VCaP (cell line): ENCODE measurements at regions not wholly inside any gene's neighbourhood (a gene's known extent, or its start where the extent isn't known, plus 50 kb on each side); places are given as distances from the start of the nearest gene placed in this dataset.

Experiments
- H3K27ac ChIP-seq: fragments of 450-650 bp; 2 replicates; pipeline ENCODE4 v1.5.1; 2017
- TF ChIP-seq, protein P1 (sequence below): fragments of 450-650 bp; conservative IDR thresholded peaks from 2 replicates; pipeline ENCODE4 v1.5.1; 2017; ENCODE audit warnings: mild to moderate bottlenecking, moderate library complexity

DNA sequence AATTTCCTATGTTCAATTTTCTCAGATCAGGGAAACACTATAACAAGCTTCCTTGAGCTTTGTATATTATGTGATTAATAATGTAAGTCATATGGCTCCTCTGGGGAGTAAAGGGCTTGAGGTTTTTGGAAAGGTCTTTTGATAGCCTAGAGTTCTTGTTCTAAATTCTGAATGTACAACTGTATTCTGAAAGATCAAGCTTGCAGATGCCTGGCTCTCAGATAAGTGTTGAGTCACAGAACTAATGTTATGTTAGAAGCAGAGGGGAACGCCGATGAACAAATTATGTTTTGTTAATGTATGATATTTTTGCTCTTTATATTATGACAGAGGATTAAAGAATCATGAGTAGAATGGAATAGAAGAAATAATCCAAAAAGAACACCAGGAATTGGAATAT is 170.1 kb downstream of the RPRM start:
- TF ChIP-seq, protein P1, sequence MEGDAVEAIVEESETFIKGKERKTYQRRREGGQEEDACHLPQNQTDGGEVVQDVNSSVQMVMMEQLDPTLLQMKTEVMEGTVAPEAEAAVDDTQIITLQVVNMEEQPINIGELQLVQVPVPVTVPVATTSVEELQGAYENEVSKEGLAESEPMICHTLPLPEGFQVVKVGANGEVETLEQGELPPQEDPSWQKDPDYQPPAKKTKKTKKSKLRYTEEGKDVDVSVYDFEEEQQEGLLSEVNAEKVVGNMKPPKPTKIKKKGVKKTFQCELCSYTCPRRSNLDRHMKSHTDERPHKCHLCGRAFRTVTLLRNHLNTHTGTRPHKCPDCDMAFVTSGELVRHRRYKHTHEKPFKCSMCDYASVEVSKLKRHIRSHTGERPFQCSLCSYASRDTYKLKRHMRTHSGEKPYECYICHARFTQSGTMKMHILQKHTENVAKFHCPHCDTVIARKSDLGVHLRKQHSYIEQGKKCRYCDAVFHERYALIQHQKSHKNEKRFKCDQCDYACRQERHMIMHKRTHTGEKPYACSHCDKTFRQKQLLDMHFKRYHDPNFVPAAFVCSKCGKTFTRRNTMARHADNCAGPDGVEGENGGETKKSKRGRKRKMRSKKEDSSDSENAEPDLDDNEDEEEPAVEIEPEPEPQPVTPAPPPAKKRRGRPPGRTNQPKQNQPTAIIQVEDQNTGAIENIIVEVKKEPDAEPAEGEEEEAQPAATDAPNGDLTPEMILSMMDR, result no peak
- no peak overlapping the region for H3K27ac ChIP-seq

DNA sequence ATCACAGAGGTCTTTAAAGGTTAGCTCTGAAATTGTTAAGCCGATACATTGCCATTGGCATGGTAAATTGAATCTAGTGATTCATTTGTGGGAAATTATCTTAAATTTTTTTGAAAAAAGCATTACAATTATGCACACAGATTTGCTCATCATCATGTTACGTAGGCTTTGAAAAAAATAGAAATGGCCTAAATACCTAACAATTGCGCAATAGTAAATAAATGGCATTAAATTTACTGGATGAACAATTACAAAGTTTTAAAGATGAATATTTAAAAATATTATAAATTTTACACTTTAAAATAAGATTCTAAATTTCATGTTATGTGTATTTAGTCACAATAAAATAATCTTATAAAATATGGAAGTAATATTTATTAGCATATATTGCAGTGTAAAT is 171.3 kb downstream of the RPRM start:
- no peak overlapping the region for H3K27ac ChIP-seq
- TF ChIP-seq, protein P1, result no peak

DNA sequence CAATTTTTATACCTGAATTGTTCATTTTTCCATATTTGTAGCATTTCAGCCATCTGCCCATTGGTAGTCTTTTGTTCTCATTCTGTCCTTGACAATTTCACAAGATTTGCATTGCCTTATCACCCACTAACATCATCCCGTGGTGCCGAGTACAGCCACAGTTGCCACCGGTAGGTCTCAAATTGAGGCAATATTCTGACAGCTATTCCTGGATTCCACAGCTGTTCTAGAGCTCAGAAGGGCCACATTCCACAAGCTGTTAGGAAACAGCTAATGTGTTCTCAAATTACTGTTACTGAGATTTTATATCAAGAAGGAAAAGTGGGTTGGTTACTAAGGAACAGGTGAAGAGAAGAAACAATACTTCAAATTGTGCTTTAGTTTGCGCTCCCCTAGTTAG is 178.8 kb downstream of the RPRM start:
- H3K27ac ChIP-seq, result no peak overlapping the region
- TF ChIP-seq, protein P1, result no peak

DNA sequence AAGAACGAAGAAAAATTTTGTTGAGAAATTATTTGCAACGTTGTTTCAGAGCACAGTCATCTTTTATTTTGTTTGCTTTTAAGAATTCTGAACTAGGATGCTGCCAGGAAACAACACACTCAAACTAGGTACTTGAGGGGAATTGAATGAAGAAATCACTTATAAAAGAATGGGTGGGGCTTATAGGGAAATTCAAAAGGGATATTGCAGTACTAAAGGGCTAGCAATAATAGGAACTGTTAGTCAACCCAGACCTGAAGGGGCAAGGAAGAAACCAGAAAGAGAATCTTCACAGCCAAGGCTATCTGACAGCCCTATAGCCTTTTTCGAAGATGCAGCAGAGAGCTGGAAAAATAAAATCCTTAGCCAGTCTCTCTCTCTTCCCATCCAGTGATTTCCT is 179.3 kb downstream of the RPRM start:
- no peak overlapping the region for H3K27ac ChIP-seq
- TF ChIP-seq, protein P1, result no peak

DNA sequence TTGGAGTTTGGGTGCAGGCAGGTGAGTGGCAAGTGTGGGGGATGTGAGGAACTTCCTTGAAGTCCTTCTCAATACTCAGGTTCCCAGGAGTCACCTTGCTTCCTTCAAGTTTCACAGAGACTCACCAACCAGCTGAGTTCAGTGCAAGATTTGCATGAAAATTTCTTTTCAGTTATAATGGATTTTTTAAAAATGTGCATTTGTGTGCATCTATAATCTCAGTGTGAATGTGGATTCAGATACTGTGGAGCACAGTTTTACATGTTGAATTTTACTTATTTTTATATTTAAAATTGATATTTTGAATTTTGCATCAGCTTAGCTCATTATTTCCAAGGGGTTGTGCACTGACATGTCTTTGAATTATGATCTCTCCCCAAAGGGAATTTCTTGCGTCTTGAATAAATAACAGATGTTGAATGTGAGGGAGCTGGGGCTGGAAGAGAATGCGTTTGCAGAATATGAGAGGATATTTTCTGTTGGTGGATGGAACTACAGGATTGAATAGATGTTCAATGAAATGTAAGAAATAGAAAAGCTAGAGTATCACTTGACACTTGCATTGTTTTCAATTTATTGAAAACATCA is 184.3 kb downstream of the RPRM start:
- TF ChIP-seq, protein P1, result no peak

DNA sequence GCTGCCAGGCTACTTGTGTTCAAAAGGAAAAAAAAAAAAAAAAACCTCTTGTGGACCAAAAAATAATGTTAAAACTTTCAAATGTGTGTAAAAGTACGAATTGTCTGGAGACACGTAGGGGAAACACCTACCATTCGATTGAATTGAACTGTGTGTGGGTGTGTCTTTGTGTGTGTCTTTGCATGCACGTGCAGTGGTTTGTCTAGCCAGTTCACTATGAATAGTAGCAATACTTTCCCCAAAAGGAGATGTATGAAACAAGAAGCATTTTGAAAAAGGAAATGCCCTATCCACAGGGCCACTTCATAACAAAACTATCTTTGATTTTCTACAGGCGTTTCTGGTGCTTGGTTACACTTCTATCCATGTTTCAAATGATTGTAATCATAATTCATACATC is 186.8 kb downstream of the RPRM start:
- TF ChIP-seq, protein P1, result no peak

More for the DNA sequence above, 184.3 kb downstream of the RPRM start:
- H3K27ac ChIP-seq, result no peak overlapping the region

DNA sequence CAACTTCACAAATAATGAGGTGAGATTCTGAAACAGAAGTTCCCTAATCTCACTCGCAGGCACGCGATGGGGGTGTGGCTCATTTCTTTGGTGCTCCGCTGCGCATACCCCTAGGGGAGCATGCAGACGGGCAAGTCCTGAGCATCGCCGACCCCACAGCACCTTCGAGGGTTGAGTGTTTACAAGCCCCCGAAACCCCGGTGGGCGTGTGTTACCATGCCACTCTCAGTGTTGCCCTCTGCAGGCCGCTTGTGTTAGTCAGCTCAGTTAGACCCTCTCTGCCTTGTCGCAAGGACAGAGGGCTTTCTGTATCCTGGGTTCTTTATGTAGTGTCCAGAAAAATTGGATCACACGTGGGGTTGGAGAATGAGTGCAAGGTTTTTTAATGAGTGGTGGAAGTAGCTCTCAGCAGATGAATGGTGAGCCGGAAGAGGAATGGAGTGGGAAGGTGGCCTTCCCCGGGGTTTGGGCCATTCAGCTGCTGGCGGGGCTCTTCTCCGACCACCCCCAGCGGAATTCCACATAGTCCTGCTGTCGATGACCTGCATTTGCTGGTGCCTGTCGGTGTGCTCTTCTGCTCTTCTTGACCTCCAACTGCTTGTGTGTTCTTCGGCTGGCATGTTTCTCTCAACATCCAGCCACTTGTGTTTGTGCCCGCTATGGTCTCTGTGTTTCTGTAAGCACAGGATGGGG is 191.3 kb downstream of the RPRM start:
- TF ChIP-seq, protein P1, result peak; percentile 47
- H3K27ac ChIP-seq, result no peak overlapping the region

More for the DNA sequence above, 186.8 kb downstream of the RPRM start:
- H3K27ac ChIP-seq, result no peak overlapping the region
